ENCODE measurements at regions not wholly inside any gene's neighbourhood (a gene's known extent, or its start where the extent isn't known, plus 50 kb on each side); places are given as distances from the start of the nearest gene placed in this dataset.

- ATAC-seq: no peak
- intact Hi-C loops (cut with DNase I): no loop called here
Measured at GRCh38 chr11:29842061-29842460, 174.8 kb downstream of the KCNA4 start.

GRCh38 chr11:29826878-29827277, 190.0 kb downstream of the KCNA4 start:
- DNase-seq (no peak), ATAC-seq (no peak)
- TF ChIP-seq, protein P1, sequence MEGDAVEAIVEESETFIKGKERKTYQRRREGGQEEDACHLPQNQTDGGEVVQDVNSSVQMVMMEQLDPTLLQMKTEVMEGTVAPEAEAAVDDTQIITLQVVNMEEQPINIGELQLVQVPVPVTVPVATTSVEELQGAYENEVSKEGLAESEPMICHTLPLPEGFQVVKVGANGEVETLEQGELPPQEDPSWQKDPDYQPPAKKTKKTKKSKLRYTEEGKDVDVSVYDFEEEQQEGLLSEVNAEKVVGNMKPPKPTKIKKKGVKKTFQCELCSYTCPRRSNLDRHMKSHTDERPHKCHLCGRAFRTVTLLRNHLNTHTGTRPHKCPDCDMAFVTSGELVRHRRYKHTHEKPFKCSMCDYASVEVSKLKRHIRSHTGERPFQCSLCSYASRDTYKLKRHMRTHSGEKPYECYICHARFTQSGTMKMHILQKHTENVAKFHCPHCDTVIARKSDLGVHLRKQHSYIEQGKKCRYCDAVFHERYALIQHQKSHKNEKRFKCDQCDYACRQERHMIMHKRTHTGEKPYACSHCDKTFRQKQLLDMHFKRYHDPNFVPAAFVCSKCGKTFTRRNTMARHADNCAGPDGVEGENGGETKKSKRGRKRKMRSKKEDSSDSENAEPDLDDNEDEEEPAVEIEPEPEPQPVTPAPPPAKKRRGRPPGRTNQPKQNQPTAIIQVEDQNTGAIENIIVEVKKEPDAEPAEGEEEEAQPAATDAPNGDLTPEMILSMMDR (IDR thresholded peaks at IDR 0.05): no peak
- Histone ChIP-seq H3K9me3 (no peaks in the 10 kb centered on the region), H3K27me3 (ENCODE audit: insufficient read depth in 3 of 3, low read length in 2 of 3) (no peaks in the 10 kb centered on the region), H3K4me1 (no peaks in the 10 kb centered on the region), H3K27ac (no peak overlapping the region), H3K4me3 (no peak overlapping the region), H3K36me3 (ENCODE audit: insufficient read depth in 1 of 2, low read depth in 1 of 2) (no peaks in the 10 kb centered on the region)
- WGBS, 3 donors: 88 to 97% (median 89%) methylated on average over 2 of the region's 2 CpGs
- intact Hi-C loops (cut with DNase I): no loop called here

More at GRCh38 chr11:29842061-29842460, 174.8 kb downstream of the KCNA4 start:
- Histone ChIP-seq H3K9me3 (no peaks in the 10 kb centered on the region), H3K27me3 (ENCODE audit: insufficient read depth in 3 of 3, low read length in 2 of 3) (no peaks in the 10 kb centered on the region), H3K4me1 (no peaks in the 10 kb centered on the region), H3K36me3 (ENCODE audit: insufficient read depth in 1 of 2, low read depth in 1 of 2) (no peaks in the 10 kb centered on the region), H3K27ac (no peak overlapping the region), H3K4me3 (no peak overlapping the region)
- no peak for DNase-seq
- TF ChIP-seq, protein P1 (IDR thresholded peaks at IDR 0.05): no peak
- 70 to 81% (median 74%) methylated on average over 3 of the region's 3 CpGs for WGBS, 3 donors

DNA sequence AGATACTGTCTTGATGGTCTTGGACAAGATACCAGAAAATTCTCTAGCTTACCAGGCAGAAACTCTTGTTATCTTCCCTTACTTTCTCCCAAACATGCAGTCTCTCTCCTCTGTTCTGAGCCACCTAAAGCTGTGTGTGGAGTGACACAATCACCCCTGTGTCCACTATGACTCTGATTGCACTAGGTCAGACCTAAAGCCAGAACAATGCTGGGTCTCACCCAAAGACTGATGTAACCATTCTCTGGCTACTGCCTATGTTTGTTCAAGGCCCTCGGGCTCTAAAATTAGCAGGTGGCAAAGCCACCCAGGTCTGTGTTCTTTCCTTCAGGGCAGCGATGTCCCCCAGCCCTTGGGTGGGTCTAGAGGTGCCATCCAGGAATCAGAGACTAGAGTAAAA, 200.5 kb downstream of the KCNA4 start:
- no peak overlapping the region for H3K27ac ChIP-seq
- ATAC-seq: no peak

GRCh38 chr11:29809121-29809520, 207.7 kb downstream of the KCNA4 start:
- TF ChIP-seq, protein P1 (IDR thresholded peaks at IDR 0.05): no peak
- no peak for DNase-seq
- ATAC-seq: no peak
- Histone ChIP-seq H3K4me3 (no peak overlapping the region), H3K36me3 (ENCODE audit: insufficient read depth in 1 of 2, low read depth in 1 of 2) (no peaks in the 10 kb centered on the region), H3K27me3 (ENCODE audit: insufficient read depth in 3 of 3, low read length in 2 of 3) (no peaks in the 10 kb centered on the region), H3K4me1 (no peaks in the 10 kb centered on the region), H3K9me3 (no peaks in the 10 kb centered on the region), H3K27ac (no peak overlapping the region)
- 42 to 54% (median 52%) methylated on average over 3 of the region's 3 CpGs for WGBS, 3 donors
- intact Hi-C loops (cut with DNase I): no loop called here

More for the DNA sequence above, 200.5 kb downstream of the KCNA4 start:
- DNase-seq: no peak
- no peaks in the 10 kb centered on the region for H3K4me1 ChIP-seq
- WGBS, 3 donors: 67 to 76% (median 70%) methylated on average over 2 of the region's 2 CpGs
- no peaks in the 10 kb centered on the region for H3K36me3 ChIP-seq (ENCODE audit: insufficient read depth in 1 of 2, low read depth in 1 of 2)
- H3K27me3 ChIP-seq (ENCODE audit: insufficient read depth in 3 of 3, low read length in 2 of 3): no peaks in the 10 kb centered on the region
- no peaks in the 10 kb centered on the region for H3K9me3 ChIP-seq
- no peak overlapping the region for H3K4me3 ChIP-seq
- intact Hi-C loops (cut with DNase I): no loop called here
- TF ChIP-seq, protein P1 (IDR thresholded peaks at IDR 0.05): no peak

DNA sequence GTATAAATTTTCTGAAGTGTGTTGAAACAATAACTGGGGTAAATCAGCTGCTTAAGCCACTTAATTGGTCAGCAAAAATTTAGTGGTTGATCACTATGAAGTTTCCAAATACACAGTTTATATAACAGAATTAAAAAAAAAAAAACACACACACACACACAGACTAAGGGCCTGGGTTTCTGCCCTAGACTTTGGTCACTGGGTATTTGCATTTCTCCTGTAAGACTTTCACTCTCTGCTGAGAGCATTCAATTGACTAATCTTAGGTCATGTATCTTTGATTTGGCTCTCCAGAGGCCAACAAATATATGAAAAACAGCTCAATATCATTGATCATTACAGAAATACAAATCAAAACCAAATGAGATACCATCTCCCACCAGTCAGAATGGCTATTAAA, 214.3 kb downstream of the KCNA4 start:
- no peak for DNase-seq
- intact Hi-C loops (cut with DNase I): no loop called here
- H3K4me1 ChIP-seq: no peaks in the 10 kb centered on the region

More for the DNA sequence above, 214.3 kb downstream of the KCNA4 start:
- Histone ChIP-seq H3K36me3 (ENCODE audit: insufficient read depth in 1 of 2, low read depth in 1 of 2) (no peaks in the 10 kb centered on the region), H3K4me3 (no peak overlapping the region), H3K27me3 (ENCODE audit: insufficient read depth in 3 of 3, low read length in 2 of 3) (no peaks in the 10 kb centered on the region), H3K27ac (no peak overlapping the region), H3K9me3 (no peaks in the 10 kb centered on the region)
- ATAC-seq: no peak
- TF ChIP-seq, protein P1 (IDR thresholded peaks at IDR 0.05): no peak

All from psoas muscle (tissue), 7 donors.